ENCODE measurements at regions not wholly inside any gene's neighbourhood (a gene's known extent, or its start where the extent isn't known, plus 50 kb on each side); places are given as distances from the start of the nearest gene placed in this dataset.

DNA sequence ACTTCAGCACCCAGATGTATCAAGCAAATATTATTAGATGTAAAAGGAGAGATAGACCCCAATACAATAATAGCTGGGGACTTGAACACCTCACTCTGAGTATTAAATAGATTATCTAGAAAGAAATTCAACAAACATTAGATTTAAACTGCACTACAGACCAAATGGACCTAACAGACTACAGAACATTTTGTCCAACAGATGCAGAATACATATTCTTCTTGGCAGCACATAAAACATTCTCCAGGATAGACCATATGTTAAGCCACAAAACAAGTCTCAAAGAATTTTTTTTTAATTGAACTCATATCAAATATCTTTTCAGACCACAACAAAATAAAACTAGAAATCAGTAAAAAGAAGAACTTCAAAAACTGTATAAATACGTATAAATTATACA, 130.4 kb downstream of the MTERF1 start:
- TF ChIP-seq, protein P1, sequence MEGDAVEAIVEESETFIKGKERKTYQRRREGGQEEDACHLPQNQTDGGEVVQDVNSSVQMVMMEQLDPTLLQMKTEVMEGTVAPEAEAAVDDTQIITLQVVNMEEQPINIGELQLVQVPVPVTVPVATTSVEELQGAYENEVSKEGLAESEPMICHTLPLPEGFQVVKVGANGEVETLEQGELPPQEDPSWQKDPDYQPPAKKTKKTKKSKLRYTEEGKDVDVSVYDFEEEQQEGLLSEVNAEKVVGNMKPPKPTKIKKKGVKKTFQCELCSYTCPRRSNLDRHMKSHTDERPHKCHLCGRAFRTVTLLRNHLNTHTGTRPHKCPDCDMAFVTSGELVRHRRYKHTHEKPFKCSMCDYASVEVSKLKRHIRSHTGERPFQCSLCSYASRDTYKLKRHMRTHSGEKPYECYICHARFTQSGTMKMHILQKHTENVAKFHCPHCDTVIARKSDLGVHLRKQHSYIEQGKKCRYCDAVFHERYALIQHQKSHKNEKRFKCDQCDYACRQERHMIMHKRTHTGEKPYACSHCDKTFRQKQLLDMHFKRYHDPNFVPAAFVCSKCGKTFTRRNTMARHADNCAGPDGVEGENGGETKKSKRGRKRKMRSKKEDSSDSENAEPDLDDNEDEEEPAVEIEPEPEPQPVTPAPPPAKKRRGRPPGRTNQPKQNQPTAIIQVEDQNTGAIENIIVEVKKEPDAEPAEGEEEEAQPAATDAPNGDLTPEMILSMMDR (IDR thresholded peaks at IDR 0.05), result no peak
- TF ChIP-seq POLR2A (IDR thresholded peaks at IDR 0.05), result no peak
